H9 (cell line): ENCODE measurements at regions not wholly inside any gene's neighbourhood (a gene's known extent, or its start where the extent isn't known, plus 50 kb on each side); places are given as distances from the start of the nearest gene placed in this dataset.

Experiments used
- DNase-seq: peaks from one replicate; pipeline ENCODE4 v3.0.0-alpha.2; 2017
- H2AFZ ChIP-seq: one replicate; pipeline ENCODE4 v1.6.1; 2013; ENCODE audit warnings: mild to moderate bottlenecking, low read length, control low read depth, moderate library complexity
- H2AK5ac ChIP-seq: 2 replicates; pipeline ENCODE4 v1.6.1; 2013; ENCODE audit warnings: low read length, control low read depth, mixed read lengths; ENCODE audit not compliant: insufficient read length
- H2BK120ac ChIP-seq: one replicate; pipeline ENCODE4 v1.6.1; 2013; ENCODE audit warnings: low read depth, mild to moderate bottlenecking, low read length, control low read depth, inconsistent platforms; ENCODE audit not compliant: poor library complexity, severe bottlenecking
- H2BK12ac ChIP-seq: 2 replicates; pipeline ENCODE4 v1.6.1; 2013; ENCODE audit warnings: low read length, control low read depth, mixed read lengths, low read depth; ENCODE audit not compliant: insufficient read length
- H2BK15ac ChIP-seq: 2 replicates; pipeline ENCODE4 v1.6.1; 2013; ENCODE audit warnings: low read depth, low read length, control low read depth
- H2BK20ac ChIP-seq: one replicate; pipeline ENCODE4 v1.6.1; 2013; ENCODE audit warnings: low read depth, mild to moderate bottlenecking, low read length, control low read depth, inconsistent platforms; ENCODE audit not compliant: poor library complexity, severe bottlenecking
- H2BK5ac ChIP-seq: 2 replicates; pipeline ENCODE4 v1.6.1; 2013; ENCODE audit warnings: low read length, control low read depth, mixed read lengths; ENCODE audit not compliant: insufficient read length
- H3K14ac ChIP-seq: 2 replicates; pipeline ENCODE4 v1.6.1; 2013; ENCODE audit warnings: low read length, control low read depth; ENCODE audit not compliant: insufficient read depth
- H3K18ac ChIP-seq: 2 replicates; pipeline ENCODE4 v1.6.1; 2013; ENCODE audit warnings: low read depth, mild to moderate bottlenecking, mixed read lengths, low read length, control low read depth; ENCODE audit not compliant: insufficient read length
- H3K23ac ChIP-seq: 2 replicates; pipeline ENCODE4 v1.6.1; 2013; ENCODE audit warnings: low read length, control low read depth, mixed read lengths, low read depth; ENCODE audit not compliant: insufficient read length
- H3K23me2 ChIP-seq: 2 replicates; pipeline ENCODE4 v1.6.1; 2013; ENCODE audit warnings: low read depth, mild to moderate bottlenecking, mixed read lengths, low read length, control low read depth; ENCODE audit not compliant: insufficient read length, poor library complexity, severe bottlenecking
- H3K27ac ChIP-seq: 2 replicates; pipeline ENCODE4 v1.5.1; 2013; ENCODE audit warnings: low read length, control low read depth, mixed read lengths, low read depth; ENCODE audit not compliant: insufficient read length
- H3K27me3 ChIP-seq: 2 replicates; pipeline ENCODE4 v1.6.1; 2013; ENCODE audit warnings: low read length, control low read depth, inconsistent platforms; ENCODE audit not compliant: insufficient read depth
- H3K4ac ChIP-seq: 2 replicates; pipeline ENCODE4 v1.6.1; 2013; ENCODE audit warnings: low read depth, mild to moderate bottlenecking, control low read depth, inconsistent platforms, low read length, moderate library complexity
- H3K4me1 ChIP-seq: 2 replicates; pipeline ENCODE4 v1.6.1; 2013; ENCODE audit warnings: low read length, control low read depth, inconsistent platforms; ENCODE audit not compliant: insufficient read depth
- H3K4me2 ChIP-seq: 2 replicates; pipeline ENCODE4 v1.6.1; 2013; ENCODE audit warnings: low read length, control low read depth, mixed read lengths; ENCODE audit not compliant: insufficient read length, insufficient read depth
- H3K56ac ChIP-seq: 2 replicates; pipeline ENCODE4 v1.6.1; 2013; ENCODE audit warnings: low read depth, mild to moderate bottlenecking, mixed read lengths, low read length, control low read depth; ENCODE audit not compliant: insufficient read length
- H3K79me1 ChIP-seq: 2 replicates; pipeline ENCODE4 v1.6.1; 2013; ENCODE audit warnings: low read depth, mild to moderate bottlenecking, moderate library complexity, low read length, control low read depth, inconsistent platforms; ENCODE audit not compliant: insufficient read depth, poor library complexity, severe bottlenecking
- H3K79me2 ChIP-seq: 2 replicates; pipeline ENCODE4 v1.6.1; 2013; ENCODE audit warnings: low read length, control low read depth, inconsistent platforms; ENCODE audit not compliant: insufficient read depth
- H3K9ac ChIP-seq: 2 replicates; pipeline ENCODE4 v1.6.1; 2013; ENCODE audit warnings: low read length, control low read depth, mixed read lengths; ENCODE audit not compliant: insufficient read length; ENCODE audit errors: extremely low read depth
- H3K9me3 ChIP-seq: one replicate; pipeline ENCODE4 v1.6.1; 2013; ENCODE audit warnings: low read depth, low read length, inconsistent platforms; ENCODE audit not compliant: control insufficient read depth
- H3T11ph ChIP-seq: one replicate; pipeline ENCODE4 v1.6.1; 2013; ENCODE audit warnings: mild to moderate bottlenecking, low read length, control low read depth, inconsistent platforms
- H4K20me1 ChIP-seq: one replicate; pipeline ENCODE4 v1.6.1; 2013; ENCODE audit not compliant: control insufficient read depth, insufficient read length, insufficient read depth
- H4K5ac ChIP-seq: 2 replicates; pipeline ENCODE4 v1.6.1; 2013; ENCODE audit warnings: low read depth, mild to moderate bottlenecking, mixed read lengths, low read length, control low read depth; ENCODE audit not compliant: insufficient read length
- H4K8ac ChIP-seq: replicated peaks from 2 replicates; pipeline ENCODE4 v1.6.1; 2013; ENCODE audit warnings: low read length, control low read depth, mixed read lengths, low read depth; ENCODE audit not compliant: insufficient read length
- H4K91ac ChIP-seq: 2 replicates; pipeline ENCODE4 v1.6.1; 2013; ENCODE audit warnings: low read depth, mild to moderate bottlenecking, moderate library complexity, mixed read lengths, low read length, control low read depth; ENCODE audit not compliant: insufficient read length
- H3K27ac Mint-ChIP-seq, 3 experiments: 2 replicates in 2 of 3; 3 replicates in 1 of 3; pipeline ENCODE4 v1.8.0; 2020 to 2021; ENCODE audit warnings: mixed read lengths in 3 of 3, mild to moderate bottlenecking in 1 of 3, moderate library complexity in 1 of 3
- H3K27me3 Mint-ChIP-seq: 2 replicates; pipeline ENCODE4 v1.8.0; 2021; ENCODE audit warnings: low read depth, mild to moderate bottlenecking, moderate library complexity, mixed read lengths
- H3K36me3 Mint-ChIP-seq, 3 experiments: 2 replicates in 2 of 3; 3 replicates in 1 of 3; pipeline ENCODE4 v1.8.0; 2020 to 2021; ENCODE audit warnings: low read depth in 3 of 3, mixed read lengths in 3 of 3; ENCODE audit not compliant: insufficient read depth in 1 of 3
- H3K4me1 Mint-ChIP-seq, 2 experiments: 2 replicates each; pipeline ENCODE4 v1.8.0; 2020; ENCODE audit warnings: mixed read lengths in 2 of 2
- H3K4me3 Mint-ChIP-seq, 2 experiments: 2 replicates in 1 of 2; 3 replicates in 1 of 2; pipeline ENCODE4 v1.8.0; 2020 to 2021; ENCODE audit warnings: mild to moderate bottlenecking in 2 of 2, mixed read lengths in 2 of 2, moderate library complexity in 1 of 2
- H3K9me3 Mint-ChIP-seq, 2 experiments: 2 replicates in 1 of 2; 3 replicates in 1 of 2; pipeline ENCODE4 v1.8.0; 2020; ENCODE audit warnings: mild to moderate bottlenecking in 2 of 2, mixed read lengths in 2 of 2, moderate library complexity in 1 of 2
- CTCF ChIP-seq: fragments of 200-600 bp; sonication (generic); conservative IDR thresholded peaks from 3 replicates; pipeline ENCODE4 v1.8.0; 2021; ENCODE audit warnings: antibody characterized with exemption, mild to moderate bottlenecking
- WGBS: extraction: QIAGEN DNeasy Blood & Tissue Kit; methylation state at CpG from one replicate; pipeline ENCODE4 v1.1.7; 2013; ENCODE audit warnings: missing lambda C conversion rate, low lambda C conversion rate, mixed read lengths; ENCODE audit not compliant: insufficient read length; ENCODE audit errors: extremely low coverage; 5-methylcytosine and 5-hydroxymethylcytosine counted together

GRCh38 chr11:10632483-10632882 lies 61.1 kb downstream of the IRAG1 start:
- Mint-ChIP-seq H3K27me3 (no peaks in the 10 kb centered on the region; the same call in 1 of the 2 replicates), H3K36me3 (no peaks in the 10 kb centered on the region), H3K27ac (no peak overlapping the region), H3K4me1 (peaks cover 3 to 10% of the 10 kb centered on the region in 2 experiments), H3K9me3 (no peaks in the 10 kb centered on the region), H3K4me3 (no peak overlapping the region)
- H3K79me1 ChIP-seq, result no peaks in the 10 kb centered on the region
- H4K5ac ChIP-seq, result no peak overlapping the region
- H4K20me1 ChIP-seq, result no peaks in the 10 kb centered on the region
- H3K18ac ChIP-seq, result no peak overlapping the region
- no peak overlapping the region for H2AFZ ChIP-seq
- H3K27ac ChIP-seq, result no peak overlapping the region
- no peak overlapping the region for H3T11ph ChIP-seq
- no peak for TF ChIP-seq CTCF
- H2BK12ac ChIP-seq, result no peak overlapping the region
- H3K4me1 ChIP-seq, result no peaks in the 10 kb centered on the region; the same call in 1 of the 2 replicates
- no peaks in the 10 kb centered on the region for H3K79me2 ChIP-seq
- no peak overlapping the region for H3K56ac ChIP-seq
- no peaks in the 10 kb centered on the region for H3K27me3 ChIP-seq
- no peak overlapping the region for H3K9ac ChIP-seq
- no peak overlapping the region for H2AK5ac ChIP-seq
- no CpG with 5 or more reads among the region's 5 CpGs for WGBS
- no peak overlapping the region for H3K23ac ChIP-seq
- no peak overlapping the region for H4K8ac ChIP-seq
- H4K91ac ChIP-seq, result no peak overlapping the region
- H2BK15ac ChIP-seq, result no peak overlapping the region
- no peak overlapping the region for H2BK20ac ChIP-seq
- no peaks in the 10 kb centered on the region for H3K9me3 ChIP-seq
- peak; percentile 3 for DNase-seq
- no peak overlapping the region for H2BK120ac ChIP-seq
- no peak overlapping the region for H3K4ac ChIP-seq
- no peaks in the 10 kb centered on the region for H3K23me2 ChIP-seq
- H3K14ac ChIP-seq, result no peak overlapping the region
- H2BK5ac ChIP-seq, result no peak overlapping the region
- no peak overlapping the region for H3K4me2 ChIP-seq
